GM04503 (cell line): ENCODE measurements at regions not wholly inside any gene's neighbourhood (a gene's known extent, or its start where the extent isn't known, plus 50 kb on each side); places are given as distances from the start of the nearest gene placed in this dataset.

ENCODE experiments used
- DNase-seq: peaks from one replicate; pipeline ENCODE4 v3.0.0-alpha.2; 2012; ENCODE audit warnings: low read depth

DNA sequence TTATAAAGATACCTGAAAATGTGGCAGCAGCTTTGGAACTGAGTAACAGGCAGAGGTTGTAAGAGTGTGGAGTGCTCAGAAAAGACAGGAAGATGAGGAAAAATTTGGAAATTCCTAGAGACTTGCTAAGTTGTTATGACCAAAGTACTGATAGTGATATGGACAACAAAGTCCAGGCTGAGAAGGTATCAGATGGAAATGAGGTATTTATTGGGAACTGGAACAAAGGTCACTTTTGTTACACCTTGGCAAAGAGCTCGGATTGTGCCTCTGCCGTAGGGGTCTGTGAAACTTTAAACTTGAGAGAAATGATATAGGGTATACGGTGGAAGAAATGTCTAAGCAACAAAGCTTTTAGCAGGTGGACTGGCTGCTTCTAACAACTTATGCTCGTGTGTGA is 419.9 kb downstream of the PCDH17 start:
- no peak for DNase-seq

DNA sequence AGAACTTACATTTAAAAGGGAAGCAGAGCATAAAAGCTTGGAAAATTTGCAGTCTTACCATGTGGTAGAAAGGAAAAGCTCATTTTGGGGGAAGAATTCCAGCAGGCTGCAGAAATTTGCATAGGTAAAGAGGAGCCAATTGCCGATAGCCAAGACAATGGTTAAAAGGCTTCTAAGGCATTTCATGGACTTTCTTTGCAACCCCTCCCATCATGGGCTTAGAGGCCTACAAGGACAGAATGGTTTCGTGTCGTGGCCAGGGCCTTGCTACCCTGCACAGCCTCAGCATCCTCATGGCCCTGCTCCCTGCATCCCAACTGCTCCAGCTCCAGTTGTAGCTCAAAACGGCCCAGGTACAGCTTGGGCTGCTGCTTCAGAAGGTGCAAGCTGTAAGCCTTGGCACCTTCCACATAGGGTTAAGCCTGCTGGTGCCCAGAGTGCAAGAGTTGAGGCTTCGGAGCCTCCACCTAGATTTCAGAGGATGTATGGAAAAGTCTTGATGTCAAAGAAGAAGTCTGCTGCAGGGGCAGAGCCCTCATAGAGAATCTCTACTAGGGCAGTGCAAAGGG is 420.3 kb downstream of the PCDH17 start:
- no peak for DNase-seq

DNA sequence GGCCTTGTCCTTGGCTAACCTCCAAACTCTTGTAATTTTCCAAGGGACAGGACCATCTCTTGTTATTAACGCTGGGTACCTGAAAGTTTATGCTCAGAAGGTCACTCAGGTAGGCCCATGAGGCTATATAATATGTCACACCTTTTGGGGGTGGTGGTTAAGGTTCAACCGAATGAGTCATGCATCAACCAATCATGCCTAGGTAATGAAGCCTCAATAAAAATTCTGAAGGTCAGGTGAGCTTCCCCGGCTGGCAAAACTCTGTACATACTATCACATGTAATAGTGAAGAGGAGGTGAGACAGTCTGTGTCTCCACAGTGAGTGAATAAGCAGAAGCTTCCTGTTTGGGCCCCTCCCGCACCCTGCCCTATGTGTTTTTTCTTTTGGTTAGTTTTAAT is 424.9 kb downstream of the PCDH17 start:
- DNase-seq = no peak

DNA sequence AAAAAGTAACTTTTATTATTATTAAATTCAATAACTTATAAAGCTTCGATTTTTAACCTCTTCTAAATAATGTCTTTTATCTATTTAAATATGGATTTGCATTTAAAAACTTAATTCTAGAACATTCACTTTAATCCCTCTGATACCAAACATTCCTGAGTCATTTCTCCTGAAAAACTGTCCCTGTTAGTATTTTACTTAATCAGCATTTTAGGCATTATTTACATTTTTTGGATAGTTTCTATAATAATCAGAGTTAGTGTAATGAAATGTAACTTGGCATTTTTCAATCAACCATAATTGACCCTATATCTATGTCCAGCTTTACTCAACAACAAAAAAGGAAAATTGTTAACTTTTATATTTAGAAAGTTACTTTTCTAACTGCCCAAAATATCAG is 428.1 kb downstream of the PCDH17 start:
- no peak for DNase-seq

DNA sequence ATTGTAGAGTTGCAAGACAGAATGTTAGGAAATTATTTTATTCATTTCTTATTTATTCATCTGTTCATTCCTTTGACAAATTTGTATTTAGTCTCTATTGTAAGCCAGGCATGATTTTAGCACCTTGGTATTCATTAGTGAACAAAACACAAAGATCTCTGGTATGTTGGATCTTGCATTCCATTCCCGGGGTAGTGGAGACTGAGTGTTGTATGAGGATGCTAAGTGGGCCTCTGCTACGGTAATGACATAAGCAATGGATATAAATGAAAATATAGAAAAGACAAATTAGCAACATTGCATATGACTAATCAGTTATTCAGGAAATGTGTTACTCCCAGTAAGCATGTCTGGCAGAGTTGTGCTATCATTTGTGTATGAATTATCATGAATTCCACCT is 449.3 kb downstream of the PCDH17 start:
- no peak for DNase-seq

DNA sequence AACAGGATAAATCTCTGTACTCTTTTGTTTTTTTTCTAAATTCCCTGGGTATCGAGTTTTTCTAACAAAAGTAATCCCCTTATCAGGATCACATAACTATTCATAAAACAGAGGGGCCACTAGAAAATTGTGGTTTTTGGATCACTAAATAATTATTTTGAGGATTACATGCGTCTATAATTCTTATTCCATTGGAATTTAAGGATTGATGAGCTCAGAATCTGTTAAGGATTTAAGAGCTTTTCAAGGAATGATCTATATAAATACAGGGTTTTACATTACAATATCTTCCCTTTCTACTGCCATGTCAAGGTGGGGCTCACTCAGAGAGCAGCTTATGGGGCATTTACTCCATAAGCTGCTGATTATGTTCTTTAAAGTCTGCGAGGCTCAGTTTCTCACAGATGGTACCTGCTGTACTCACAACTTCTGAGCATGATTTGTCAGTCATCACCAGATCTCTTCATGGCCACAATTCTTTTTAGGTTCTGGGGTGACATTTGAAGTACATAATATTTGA is 449.8 kb downstream of the PCDH17 start:
- DNase-seq = no peak

DNA sequence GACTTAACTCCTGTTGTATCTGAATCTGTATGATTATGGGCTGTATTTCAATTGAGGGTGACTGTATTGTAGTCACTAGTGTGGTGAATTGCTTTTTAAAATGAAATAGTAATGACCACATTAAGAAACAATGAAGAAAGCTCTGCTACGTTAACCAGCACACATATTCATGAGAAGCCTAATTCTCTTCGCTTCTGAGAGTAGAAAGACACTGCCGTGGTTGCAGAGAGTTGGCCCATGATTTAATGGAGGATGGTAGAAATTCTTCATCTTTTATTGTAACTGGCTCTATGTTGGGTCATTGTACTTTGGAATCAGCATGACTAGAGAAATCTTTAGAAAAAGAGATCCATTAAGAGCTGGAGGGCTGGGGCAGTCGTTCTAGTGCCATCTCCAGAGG is 451.5 kb downstream of the PCDH17 start:
- no peak for DNase-seq

DNA sequence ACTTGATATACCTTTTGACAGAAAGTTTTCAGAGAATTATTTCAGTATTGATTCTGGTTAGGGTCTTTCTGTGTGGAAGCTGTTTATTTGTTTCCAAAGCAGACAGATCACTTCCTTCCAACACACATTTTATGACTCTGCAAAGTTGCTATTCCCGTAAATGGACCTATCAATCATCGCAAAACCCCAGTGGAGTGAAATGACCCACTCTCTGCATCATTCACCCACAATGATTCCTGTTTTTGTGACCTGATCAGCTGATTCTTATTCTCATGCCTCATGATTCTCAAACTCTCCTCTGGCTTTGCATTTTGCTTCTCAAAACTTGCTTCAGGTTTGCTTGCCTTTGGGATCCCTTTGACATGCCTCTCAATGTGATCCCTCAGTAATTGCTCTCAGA is 453.7 kb downstream of the PCDH17 start:
- no peak for DNase-seq

DNA sequence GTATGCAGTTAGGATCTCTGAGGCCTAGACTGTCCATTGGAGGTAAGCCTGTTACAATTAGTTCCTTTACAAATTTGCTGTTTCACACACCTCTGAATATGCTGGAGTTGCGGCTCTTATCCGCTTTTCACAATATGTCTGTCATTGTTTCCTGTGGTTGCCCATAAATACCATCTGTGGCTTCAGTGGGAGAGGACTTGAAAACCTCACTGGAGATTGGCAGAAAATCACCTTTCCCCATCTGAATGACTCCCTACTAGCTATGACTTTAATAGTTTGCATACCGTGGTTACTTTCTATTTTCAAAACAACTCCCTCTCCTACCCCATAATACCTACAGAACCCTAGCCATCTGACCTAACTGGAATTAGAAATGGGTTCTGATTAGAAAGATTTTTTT is 454.3 kb downstream of the PCDH17 start:
- DNase-seq = no peak

DNA sequence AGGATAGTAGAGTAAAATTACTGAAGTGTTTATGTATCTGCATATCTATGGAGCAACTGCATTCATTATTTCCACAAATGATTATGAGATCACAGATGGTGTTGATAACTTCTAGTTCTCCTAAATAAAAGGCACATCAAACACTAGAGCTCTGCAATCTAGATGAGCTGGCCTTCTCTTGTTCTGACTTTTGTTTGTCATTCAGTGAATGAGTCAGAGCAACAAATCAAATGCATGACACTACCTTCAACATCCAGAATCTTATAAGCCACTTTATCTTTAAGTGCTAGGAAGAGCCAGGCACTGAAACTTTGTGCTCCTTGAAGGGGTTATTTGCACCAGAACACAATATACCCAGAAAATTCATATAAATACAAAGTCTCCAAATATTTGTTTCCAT is 456.0 kb downstream of the PCDH17 start:
- DNase-seq = no peak

DNA sequence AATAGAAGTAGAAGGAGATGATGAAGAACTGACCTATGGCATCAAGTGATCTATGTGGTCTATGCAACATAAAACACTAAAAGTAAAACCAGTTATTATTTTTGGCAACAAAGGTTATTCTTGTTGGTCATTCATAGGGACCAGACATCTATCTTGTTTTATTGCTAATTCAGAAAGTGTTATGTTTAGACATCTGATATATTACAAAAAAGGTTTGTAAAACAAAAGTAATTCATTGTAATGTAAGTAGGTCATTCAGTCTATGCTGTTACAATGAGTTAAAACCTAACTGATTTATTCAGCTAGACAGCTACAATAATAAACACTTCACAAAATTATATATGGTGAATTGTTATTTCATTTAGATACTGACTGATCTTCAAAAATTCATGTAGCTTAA is 461.9 kb downstream of the PCDH17 start:
- no peak for DNase-seq

DNA sequence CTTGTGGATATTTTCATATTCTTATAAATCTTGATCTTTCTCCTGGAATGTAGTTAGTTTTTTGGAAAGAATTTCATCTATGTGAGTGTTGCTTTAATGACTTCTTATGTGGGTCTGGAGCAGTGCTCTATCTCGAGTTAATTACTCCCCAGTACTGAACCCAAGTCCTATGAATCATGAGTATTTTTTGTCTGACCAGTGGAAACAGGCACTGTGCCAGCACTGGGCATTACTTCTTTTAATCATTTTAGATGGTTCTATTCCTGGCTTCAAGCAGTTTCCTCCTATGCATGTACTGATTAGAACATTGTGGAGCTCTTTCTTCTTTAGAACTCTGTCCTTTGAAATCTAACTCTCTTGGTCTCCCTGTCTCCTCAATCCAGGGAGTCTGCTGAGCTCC is 466.3 kb downstream of the PCDH17 start:
- DNase-seq = no peak

DNA sequence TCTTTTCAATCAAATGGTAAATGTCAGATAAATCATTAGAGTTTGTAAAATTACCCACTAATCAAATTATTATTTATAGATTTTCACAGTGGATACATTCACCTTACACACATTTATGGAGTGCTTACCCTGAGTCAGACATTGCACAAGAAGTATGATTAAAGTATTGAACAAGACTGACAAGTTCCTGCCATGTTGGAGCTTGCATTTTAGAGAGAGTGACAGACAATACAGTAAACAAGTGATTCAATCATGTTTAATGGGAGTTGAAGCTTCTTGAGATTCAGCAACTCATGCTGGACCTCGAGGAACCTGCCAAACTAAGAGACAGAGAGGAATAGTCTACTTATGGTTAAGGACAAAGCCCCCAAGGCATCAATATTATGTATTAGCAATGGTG is 487.8 kb downstream of the PCDH17 start:
- no peak for DNase-seq

DNA sequence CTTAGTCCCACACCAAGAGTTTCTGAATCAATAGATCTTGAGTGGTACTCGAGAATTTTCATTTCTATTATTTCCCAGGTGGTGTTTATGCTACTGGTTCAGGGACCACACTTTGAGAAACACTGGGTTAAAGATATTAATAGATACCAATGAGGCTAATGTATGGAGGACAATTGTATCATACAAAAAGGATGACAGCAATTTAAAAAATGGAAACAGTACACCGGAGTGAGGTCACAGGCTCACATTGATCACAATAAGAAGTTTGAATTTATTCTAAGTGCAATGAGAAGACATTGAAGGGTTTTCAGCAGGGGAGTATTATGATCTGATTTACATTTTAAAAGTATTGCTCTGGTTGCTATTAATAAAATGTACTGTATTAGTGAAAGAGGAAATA is 488.3 kb downstream of the PCDH17 start:
- DNase-seq = no peak

DNA sequence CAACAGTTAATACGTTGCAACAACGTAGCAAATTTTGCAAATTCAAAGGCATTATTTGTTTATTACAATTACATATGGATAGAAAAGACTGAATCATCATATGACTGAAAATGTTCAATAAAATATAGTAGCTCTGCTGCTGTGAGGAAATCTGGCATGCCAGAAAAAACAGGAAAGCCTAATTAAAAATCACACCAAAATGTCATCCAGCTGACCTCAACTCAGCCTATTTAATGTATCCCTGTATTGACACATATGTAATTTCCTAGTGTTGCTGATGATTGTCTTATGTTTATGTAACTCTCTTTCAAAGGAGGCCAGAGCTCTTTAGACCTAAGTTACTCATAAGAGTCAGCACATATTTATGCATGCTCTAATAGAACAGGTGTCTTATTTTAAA is 495.0 kb downstream of the PCDH17 start:
- DNase-seq = no peak

DNA sequence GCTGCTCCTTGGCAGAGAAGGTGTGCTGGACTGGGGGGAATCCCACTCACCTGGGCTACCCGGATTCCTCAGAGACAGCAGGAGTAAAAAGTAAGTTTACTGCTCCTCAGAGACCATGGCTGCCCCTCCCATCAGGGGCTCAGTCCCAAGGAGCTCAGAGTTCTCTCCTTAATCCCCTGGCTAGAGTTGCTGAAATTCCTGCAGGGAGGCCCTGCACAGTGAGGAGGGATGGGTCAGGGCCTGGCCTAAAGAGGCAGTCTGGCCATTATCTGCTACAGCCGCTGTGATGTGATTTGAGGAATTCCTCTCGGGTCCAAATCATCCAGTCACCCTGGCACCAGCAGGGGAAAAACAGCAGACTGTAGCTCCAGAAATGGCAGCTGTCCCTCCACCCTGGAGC is 502.5 kb downstream of the PCDH17 start:
- DNase-seq = no peak

DNA sequence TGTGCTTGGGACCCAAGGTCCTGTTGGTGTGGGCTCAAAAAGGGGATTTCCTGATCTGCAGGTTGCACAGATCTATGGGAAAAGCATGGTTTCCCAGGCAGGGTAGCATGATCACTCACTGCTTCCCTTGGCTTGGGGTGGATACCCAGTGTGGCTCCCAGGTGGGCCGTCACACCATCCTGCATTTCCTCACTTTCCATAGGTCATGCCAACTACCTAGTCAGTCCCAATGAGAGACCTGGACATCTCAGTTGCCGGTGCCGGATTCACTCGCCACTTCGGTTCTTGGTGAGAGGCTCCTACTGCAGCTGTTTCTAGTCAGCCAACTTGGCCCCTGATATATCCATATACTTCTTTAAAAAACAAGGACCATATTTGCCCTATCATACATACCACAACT is 503.0 kb downstream of the PCDH17 start:
- no peak for DNase-seq

DNA sequence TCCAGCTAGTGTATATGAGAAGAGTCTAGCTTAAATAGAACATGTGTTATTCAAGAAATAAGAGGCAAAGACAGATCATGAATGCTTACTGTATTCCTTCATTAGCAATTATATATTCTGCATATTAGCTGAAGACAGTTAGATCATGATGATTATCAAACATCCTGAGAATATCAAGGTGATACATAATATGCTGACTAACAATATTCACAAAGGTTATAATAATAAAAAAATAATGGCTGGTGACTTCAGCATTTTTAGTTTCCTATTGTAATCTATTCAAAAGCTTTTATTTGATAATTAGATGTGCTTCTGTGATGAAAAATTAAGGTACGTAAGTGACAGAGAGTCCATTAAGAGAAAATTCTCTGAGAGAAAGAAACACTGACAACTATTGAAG is 511.4 kb downstream of the PCDH17 start:
- no peak for DNase-seq

DNA sequence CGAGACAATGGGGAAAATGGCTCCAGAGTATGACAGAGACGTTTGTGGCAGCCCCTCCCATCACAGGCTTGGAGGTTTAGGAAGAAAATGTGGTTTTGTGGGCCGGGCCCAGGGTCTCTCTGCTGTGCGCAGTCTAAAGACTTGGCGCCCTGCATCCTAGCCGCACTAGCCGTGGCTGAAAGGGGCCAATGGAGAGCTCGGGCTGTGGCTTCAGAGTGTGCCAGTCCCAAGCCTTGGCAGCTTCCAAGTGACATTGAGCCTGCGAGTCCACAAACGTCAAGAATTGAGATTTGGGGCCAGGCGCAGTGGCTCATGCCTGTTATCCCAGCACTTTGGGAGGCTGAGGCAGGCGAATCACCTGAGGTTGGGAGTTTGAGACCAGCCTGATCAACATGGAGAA is 513.1 kb downstream of the PCDH17 start:
- DNase-seq = no peak

DNA sequence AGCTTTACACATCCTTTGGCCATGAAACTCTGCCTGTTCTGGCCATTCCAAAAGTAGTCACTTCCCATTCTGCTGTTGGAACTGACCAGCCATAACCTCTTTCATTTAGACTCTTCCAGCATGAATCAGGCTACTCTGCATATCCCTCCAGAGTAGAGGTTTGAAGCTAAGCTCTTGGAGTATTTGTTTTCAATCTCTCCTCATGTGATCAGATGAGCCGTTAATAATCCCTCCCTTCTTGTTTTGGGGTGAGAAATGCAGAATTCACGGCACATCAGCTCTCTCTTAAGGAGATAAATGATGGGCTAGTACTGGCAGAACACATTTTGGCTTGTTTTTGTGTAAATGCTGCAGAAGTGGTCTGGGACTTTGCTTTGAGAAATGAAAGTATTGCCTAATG is 519.9 kb downstream of the PCDH17 start:
- no peak for DNase-seq

DNA sequence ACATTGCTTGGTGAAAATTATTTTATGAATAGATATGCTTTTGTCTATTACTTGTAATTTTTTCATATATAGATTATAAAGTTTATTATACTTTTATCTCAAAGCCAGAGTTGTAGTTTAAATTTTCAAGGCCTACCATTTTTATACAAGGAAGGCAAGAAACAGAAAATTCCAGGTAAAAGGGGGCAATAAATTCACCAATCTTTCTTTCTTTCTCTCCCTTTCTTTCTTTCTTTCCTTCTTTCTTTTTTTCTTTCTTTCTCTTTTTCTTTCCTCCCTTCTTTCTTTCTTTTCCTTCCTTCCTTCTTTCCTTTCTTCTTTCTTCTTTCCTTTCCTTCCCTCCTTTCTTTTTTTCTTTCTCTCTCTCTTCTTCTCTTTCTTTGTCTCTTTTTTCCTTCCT is 529.4 kb downstream of the PCDH17 start:
- DNase-seq = no peak

DNA sequence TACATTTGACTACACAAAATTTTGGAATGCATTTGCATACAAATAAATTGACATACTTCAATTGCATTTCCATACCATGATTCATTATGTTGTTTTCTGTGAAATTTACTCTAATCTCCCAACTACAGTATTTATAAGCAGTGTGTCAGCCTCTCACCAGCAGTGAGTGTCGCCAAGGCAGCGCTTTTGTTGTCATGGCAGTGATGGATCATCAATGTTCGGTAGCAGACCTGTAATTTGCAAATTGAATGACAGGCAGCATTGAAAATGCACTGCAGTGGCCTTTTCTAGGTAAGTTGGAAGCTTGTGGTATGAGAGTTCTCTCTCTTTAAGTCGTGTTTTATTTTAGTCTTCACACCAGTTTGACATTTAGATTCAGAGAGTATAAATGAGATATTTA is 534.1 kb downstream of the PCDH17 start:
- no peak for DNase-seq

DNA sequence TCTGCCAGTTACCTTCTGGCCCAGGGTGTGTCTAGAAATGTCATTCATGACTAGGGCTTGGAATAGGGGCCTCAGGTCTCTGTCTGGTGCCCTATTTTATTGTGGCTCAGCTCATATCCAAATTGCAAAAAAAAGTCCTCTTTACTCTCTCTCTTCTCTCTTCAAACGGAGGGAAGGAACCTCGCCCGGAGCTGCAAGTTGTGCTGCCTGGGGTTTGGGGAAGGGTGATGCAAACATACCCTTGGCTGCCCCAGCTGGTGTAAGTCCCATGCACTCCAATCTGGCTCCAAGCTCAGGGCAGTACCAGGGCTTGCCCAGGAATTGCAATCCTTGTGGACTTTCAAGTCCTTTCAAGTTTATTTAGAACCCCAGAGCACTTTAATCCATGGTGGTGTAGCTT is 549.6 kb downstream of the PCDH17 start:
- DNase-seq = no peak

DNA sequence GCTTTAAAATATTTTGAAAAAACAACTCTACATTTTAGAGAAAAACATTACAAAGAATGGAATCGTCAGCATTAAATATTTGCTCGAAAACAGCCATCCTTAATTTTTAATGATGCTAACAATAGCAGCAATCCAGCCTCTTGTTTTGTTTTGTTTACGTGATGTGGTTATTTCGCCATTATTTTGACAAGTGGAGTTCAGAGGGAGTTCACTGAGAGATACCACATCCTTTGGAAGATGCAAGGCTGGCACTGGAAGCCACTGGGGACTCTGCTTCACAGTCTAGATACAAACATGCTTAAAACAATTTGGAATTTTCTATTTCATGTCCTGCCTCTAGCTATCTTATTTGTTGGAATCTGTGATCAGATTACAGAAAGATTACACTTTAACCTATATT is 556.3 kb downstream of the PCDH17 start:
- DNase-seq = no peak

DNA sequence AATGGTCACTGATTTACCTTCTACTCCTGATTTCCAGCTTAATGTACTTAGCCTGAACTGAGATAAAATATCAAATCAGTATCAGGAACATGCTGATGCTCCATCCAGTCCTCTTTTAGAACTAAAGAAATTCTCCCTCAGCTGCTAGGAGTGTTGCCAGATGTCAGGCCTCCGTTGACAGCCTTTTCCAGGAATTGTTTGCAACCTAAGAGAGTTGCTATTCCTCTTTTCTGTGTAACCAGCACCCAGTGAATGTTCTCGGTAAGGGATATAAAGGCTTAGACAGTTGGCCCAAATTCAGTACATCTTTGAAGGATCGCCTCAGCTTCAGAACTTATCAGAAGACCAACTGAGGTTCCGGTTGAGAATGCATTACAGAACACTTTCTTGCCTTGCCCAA is 559.0 kb downstream of the PCDH17 start:
- DNase-seq = no peak
